Type B pancreatic cell (in vitro differentiated cells): ENCODE measurements at regions not wholly inside any gene's neighbourhood (a gene's known extent, or its start where the extent isn't known, plus 50 kb on each side); places are given as distances from the start of the nearest gene placed in this dataset.

Source experiments
- DNase-seq: peaks from one replicate; pipeline ENCODE4 v3.0.0; 2021; ENCODE audit warnings: mixed read lengths; ENCODE audit not compliant: unreplicated experiment; ENCODE audit errors: extremely low spot score
- H3K27ac Mint-ChIP-seq: 2 replicates; pipeline ENCODE4 v1.8.0; 2021; ENCODE audit warnings: mild to moderate bottlenecking, mixed read lengths
- H3K27me3 Mint-ChIP-seq: 2 replicates; pipeline ENCODE4 v1.8.0; 2021; ENCODE audit warnings: mixed read lengths
- H3K36me3 Mint-ChIP-seq: 2 replicates; pipeline ENCODE4 v1.8.0; 2021; ENCODE audit warnings: mixed read lengths
- H3K4me1 Mint-ChIP-seq: one replicate; pipeline ENCODE4 v1.8.0; 2021; ENCODE audit warnings: mixed read lengths; ENCODE audit not compliant: unreplicated experiment
- H3K4me3 Mint-ChIP-seq: 2 replicates; pipeline ENCODE4 v1.8.0; 2021; ENCODE audit warnings: mild to moderate bottlenecking, mixed read lengths
- H3K9me3 Mint-ChIP-seq: 2 replicates; pipeline ENCODE4 v1.8.0; 2021; ENCODE audit warnings: mixed read lengths
- CTCF ChIP-seq: fragments of 200-600 bp; sonication (generic); conservative IDR thresholded peaks from 2 replicates; pipeline ENCODE4 v1.5.0; 2021; ENCODE audit warnings: antibody characterized with exemption, mild to moderate bottlenecking

DNA sequence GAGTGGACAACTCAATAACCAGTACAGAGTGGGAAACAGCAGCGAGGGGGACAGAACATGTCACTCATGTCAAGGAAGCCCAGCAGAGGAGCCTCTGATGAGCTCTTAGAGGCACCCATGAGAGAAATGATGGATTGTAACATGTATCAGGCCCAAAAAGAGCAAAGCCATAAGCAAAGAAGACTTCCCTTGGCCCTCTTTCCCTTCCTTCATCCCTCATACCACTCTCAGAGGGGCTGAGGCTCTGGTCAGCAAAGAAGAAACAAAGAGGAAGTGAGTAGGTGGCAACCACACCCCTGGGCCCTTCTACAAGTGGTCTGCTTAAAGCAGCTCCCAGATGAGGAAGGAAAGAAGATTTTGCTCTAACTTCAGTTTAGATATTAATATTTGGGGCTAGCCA is 112.8 kb downstream of the CDC42EP3 start:
- DNase-seq = no peak
- no peak for TF ChIP-seq CTCF

DNA sequence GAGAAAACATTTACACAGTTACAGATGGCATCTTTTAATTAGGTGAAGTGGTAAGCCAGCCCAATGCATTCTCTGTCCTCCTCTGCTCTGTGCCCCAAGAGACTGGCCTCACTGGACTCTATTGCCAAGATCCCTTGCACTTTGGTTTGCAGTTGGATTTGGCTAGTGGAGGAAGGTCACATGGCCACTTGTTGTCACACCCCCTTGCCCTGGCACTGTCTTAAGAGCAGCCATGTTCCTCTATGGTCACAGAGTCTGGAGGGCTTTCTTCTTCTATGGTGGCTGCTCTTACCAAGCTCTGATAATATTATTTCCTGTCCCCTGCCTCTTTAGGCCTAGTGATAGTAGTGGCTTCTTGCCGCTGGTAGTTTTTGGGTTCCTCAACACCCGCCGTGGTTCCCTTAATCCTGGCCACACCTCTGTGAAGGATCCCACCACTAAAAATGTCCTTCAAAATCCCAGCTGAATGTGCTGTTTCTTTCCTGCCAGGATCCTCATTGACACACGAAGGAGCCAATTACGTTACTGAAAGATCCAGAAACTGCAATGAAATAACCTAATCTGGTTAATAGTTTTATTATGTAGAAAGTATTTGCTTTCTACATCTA is 111.1 kb downstream of the CDC42EP3 start:
- Mint-ChIP-seq H3K4me1 (peaks cover 11% of the 10 kb centered on the region), H3K27ac (no peak overlapping the region), H3K4me3 (no peak overlapping the region), H3K27me3 (no peaks in the 10 kb centered on the region), H3K36me3 (no peaks in the 10 kb centered on the region), H3K9me3 (no peaks in the 10 kb centered on the region)
- DNase-seq = no peak
- no peak for TF ChIP-seq CTCF

More for the DNA sequence above, 112.8 kb downstream of the CDC42EP3 start:
- Mint-ChIP-seq H3K9me3 (no peaks in the 10 kb centered on the region), H3K36me3 (no peaks in the 10 kb centered on the region), H3K4me1 (peaks cover 11% of the 10 kb centered on the region), H3K27me3 (no peaks in the 10 kb centered on the region), H3K4me3 (no peak overlapping the region), H3K27ac (no peak overlapping the region)

DNA sequence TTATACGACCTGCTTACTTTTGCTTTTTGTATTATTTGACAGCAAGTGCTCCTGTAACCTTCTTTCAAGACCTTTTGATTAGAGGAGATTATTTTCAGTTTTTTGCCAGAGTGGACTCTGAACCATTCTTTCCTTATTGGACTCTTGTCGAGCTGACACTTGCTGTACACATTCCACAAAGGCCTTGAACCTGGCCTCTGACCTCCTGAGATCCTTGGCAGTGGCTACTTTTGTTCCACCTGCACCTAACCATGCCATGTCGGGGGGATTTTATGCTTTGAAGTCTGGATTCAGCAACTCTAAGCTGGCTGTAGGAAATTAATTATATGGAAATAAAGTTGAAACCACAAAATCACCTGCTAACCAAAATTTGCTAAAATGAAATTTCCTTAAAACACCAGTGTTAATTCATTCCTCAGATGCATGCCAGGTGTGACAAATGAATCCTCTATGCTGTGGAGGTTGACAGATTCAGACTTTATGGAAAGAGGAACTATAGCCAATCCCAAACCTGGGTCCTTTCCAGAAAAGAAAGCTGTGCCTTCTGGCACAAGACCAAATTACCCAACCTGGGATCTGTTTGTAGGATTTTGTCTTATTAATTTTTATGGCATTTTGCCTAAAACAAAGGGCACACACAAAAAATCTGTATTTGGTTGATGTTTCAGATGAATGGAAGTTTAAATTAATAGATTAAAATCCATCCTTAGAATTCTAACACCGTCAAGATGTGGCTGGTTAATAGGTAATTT is 110.4 kb downstream of the CDC42EP3 start:
- TF ChIP-seq CTCF = no peak
- no peak for DNase-seq
- Mint-ChIP-seq H3K27ac (no peak overlapping the region), H3K4me1 (peaks cover 11% of the 10 kb centered on the region), H3K4me3 (no peak overlapping the region), H3K27me3 (no peaks in the 10 kb centered on the region), H3K9me3 (no peaks in the 10 kb centered on the region), H3K36me3 (no peaks in the 10 kb centered on the region)

DNA sequence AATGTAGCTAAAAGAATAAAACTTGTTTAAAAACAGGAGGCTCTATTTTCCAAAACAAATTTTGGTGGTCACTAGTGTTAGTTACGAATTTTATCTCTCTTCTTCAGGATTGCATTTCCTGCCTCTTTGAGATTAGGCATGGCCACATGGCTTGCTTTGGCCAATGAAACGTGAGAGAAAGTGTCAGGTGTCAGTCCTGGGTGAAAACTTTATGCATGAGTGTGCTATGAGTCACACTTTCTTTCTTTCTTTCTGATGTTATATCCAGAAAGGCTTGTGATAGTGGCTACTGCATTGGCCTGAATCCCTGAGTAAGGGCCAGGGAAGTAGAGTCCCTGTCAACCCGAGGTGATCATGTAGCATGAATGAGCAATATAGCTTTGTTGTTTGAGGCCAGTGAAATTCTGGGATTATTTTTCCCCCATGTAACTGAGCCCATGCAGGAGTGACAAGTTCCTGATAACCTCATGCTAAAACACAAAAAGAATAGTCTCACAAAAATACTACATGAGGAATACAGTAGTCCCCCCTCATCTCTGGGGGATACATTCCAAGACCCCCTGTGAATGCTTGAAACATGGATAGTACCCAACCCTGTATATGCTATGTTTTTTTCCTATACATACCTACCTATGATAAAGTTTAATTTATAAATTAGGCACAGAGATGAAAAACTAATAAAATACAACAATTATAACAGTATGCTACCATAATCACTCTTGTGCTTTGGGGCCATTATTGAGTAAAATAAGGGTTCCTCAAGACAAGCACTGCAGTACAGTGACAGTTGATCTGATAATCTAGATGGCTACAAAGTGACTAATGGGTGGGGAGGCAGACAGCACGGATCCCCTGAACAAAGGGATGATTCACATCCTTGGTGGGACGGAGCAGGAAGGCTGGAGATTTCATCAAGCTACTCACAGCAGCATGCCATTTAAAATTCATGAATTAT is 109.5 kb downstream of the CDC42EP3 start:
- no peak for DNase-seq
- peaks cover 15% of the 10 kb centered on the region for H3K4me1 Mint-ChIP-seq
- no peak overlapping the region for H3K27ac Mint-ChIP-seq
- H3K36me3 Mint-ChIP-seq = no peaks in the 10 kb centered on the region
- no peak for TF ChIP-seq CTCF
- no peaks in the 10 kb centered on the region for H3K27me3 Mint-ChIP-seq
- H3K9me3 Mint-ChIP-seq = no peaks in the 10 kb centered on the region
- no peak overlapping the region for H3K4me3 Mint-ChIP-seq

GRCh38 chr2:37563375-37564015 is 107.9 kb downstream of the CDC42EP3 start:
- H3K9me3 Mint-ChIP-seq = no peaks in the 10 kb centered on the region
- no peak overlapping the region for H3K27ac Mint-ChIP-seq
- H3K36me3 Mint-ChIP-seq = no peaks in the 10 kb centered on the region

More at GRCh38 chr2:37563375-37564015, 107.9 kb downstream of the CDC42EP3 start:
- Mint-ChIP-seq H3K27me3 (no peaks in the 10 kb centered on the region), H3K4me1 (peaks cover 16% of the 10 kb centered on the region), H3K4me3 (no peak overlapping the region)
- TF ChIP-seq CTCF = no peak
- no peak for DNase-seq
